Gastroesophageal sphincter (tissue), 3 donors: ENCODE measurements at regions not wholly inside any gene's neighbourhood (a gene's known extent, or its start where the extent isn't known, plus 50 kb on each side); places are given as distances from the start of the nearest gene placed in this dataset.

Experiments used
- CTCF ChIP-seq, 4 experiments: fragments of 200-600 bp in 2 of 4; fragments of 450-650 bp in 2 of 4; sonication (generic) in 1 of 4; IDR thresholded peaks; one replicate each; pipeline ENCODE4 v1.5.1; 2017 to 2019; ENCODE audit warnings: antibody characterized with exemption in 4 of 4, mild to moderate bottlenecking in 2 of 4, moderate library complexity in 2 of 4
- POLR2A ChIP-seq, 2 donors: fragments of 450-650 bp; IDR thresholded peaks; one replicate each; pipeline ENCODE4 v1.6.1; 2017; ENCODE audit warnings: antibody characterized with exemption in 2 of 2, mild to moderate bottlenecking in 2 of 2, moderate library complexity in 1 of 2
- POLR2AphosphoS5 ChIP-seq: sonication (generic); formaldehyde crosslinking; IDR thresholded peaks from one replicate; pipeline ENCODE4 v1.6.1; 2017; ENCODE audit warnings: antibody characterized with exemption

DNA sequence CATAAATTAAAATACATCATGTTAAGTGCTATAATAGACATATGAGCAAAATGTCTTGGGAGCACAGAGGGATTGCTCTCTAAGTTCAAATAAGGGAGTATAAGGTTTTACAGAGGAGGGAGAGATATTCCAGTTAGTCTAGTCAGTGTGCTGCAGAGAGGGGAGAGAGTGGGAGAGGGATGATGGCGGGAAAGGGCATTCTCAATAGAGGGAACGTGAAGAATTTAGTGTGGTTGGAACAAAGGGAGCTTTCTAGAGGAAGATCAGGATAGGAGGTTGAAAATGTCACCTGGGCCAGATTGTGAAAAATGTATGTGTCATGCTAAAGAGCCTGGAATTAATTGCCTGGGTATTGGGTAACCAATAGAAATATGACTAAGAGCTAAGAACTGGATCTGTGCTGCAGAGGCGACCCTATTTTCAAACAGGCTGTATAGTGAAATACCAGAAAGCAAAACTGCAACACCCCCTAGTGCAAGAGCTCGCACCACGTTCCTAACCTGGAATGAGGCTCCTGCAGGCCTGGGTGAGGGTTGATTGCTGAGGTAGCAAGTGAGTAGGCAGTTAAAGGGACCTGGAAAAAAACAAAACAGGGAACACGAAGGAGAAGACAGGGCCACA, 791.8 kb upstream of the C9orf72 start:
- TF ChIP-seq CTCF (IDR thresholded peaks at IDR 0.05), result no peak
- TF ChIP-seq POLR2AphosphoS5, result no peak
- no peak for TF ChIP-seq POLR2A (IDR thresholded peaks at IDR 0.05)
